ENCODE measurements at regions not wholly inside any gene's neighbourhood (a gene's known extent, or its start where the extent isn't known, plus 50 kb on each side); places are given as distances from the start of the nearest gene placed in this dataset.

GRCh38 chr13:39245688-39246087, 207.4 kb downstream of the NHLRC3 start:
- DNase-seq (no peak), ATAC-seq (no peak)
- no peak for TF ChIP-seq CTCF (IDR thresholded peaks at IDR 0.05)
- Histone ChIP-seq H3K4me3 (no peak overlapping the region), H3K36me3 (no peaks in the 10 kb centered on the region), H3K9me3 (no peaks in the 10 kb centered on the region), H3K4me1 (peaks cover 0 to 11% (median 6%) of the 10 kb centered on the region in 9 donors), H3K27ac (no peak overlapping the region), H3K27me3 (no peaks in the 10 kb centered on the region)
- 67 to 71% methylated on average over 4 of the region's 4 CpGs for WGBS, 2 donors
- intact Hi-C loops (cut with DNase I), result no loop called here

- TF ChIP-seq CTCF (IDR thresholded peaks at IDR 0.05), result no peak
- Histone ChIP-seq H3K4me3 (no peak overlapping the region), H3K27ac (peak overlapping the region in 1 of 10 donors; percentile 42), H3K27me3 (no peaks in the 10 kb centered on the region), H3K36me3 (no peaks in the 10 kb centered on the region), H3K4me1 (peaks cover 0 to 30% (median 17%) of the 10 kb centered on the region in 9 donors), H3K9me3 (no peaks in the 10 kb centered on the region)
- intact Hi-C loops (cut with DNase I), result no loop called here
- 80 to 86% methylated on average over 9 of the region's 9 CpGs for WGBS, 2 donors
- no peak for DNase-seq
- no peak for ATAC-seq
These were observed 211.7 kb downstream of the NHLRC3 start for GRCh38 chr13:39249982-39250381.

- H3K4me3 ChIP-seq, result no peak overlapping the region
- H3K36me3 ChIP-seq, result no peaks in the 10 kb centered on the region
- no peak for TF ChIP-seq CTCF (IDR thresholded peaks at IDR 0.05)
- H3K27me3 ChIP-seq, result no peaks in the 10 kb centered on the region
- H3K4me1 ChIP-seq, result peaks cover 0 to 32% (median 17%) of the 10 kb centered on the region in 9 donors
- H3K27ac ChIP-seq, result peak overlapping the region in 1 of 10 donors; percentile 42
- intact Hi-C loops (cut with DNase I), result no loop called here
- WGBS, 2 donors, result 62 to 67% methylated on average over 3 of the region's 3 CpGs
- no peaks in the 10 kb centered on the region for H3K9me3 ChIP-seq
- DNase-seq (no peak), ATAC-seq (peak in 4 of 8 donors; percentile 22 to 76 (median 42))
These were observed 212.2 kb downstream of the NHLRC3 start for GRCh38 chr13:39250440-39250839.

GRCh38 chr13:39251340-39251739, 213.1 kb downstream of the NHLRC3 start:
- intact Hi-C loops (cut with DNase I), result no loop called here
- no peaks in the 10 kb centered on the region for H3K9me3 ChIP-seq
- peaks cover 2 to 39% (median 19%) of the 10 kb centered on the region in 9 donors for H3K4me1 ChIP-seq
- H3K36me3 ChIP-seq, result no peaks in the 10 kb centered on the region
- H3K27me3 ChIP-seq, result no peaks in the 10 kb centered on the region
- DNase-seq (no peak), ATAC-seq (no peak)
- 96 to 97% methylated on average over 8 of the region's 8 CpGs for WGBS, 2 donors
- no peak overlapping the region for H3K27ac ChIP-seq
- TF ChIP-seq CTCF (IDR thresholded peaks at IDR 0.05), result no peak
- no peak overlapping the region for H3K4me3 ChIP-seq

Measured in heart right ventricle (tissue), 16 donors.